HepG2 (cell line): ENCODE measurements at regions not wholly inside any gene's neighbourhood (a gene's known extent, or its start where the extent isn't known, plus 50 kb on each side); places are given as distances from the start of the nearest gene placed in this dataset.

ENCODE experiments used
- CTCF ChIP-seq: sonication (generic); formaldehyde crosslinking; IDR thresholded peaks from 2 replicates; pipeline ENCODE4 v1.5.0; 2020; ENCODE audit warnings: mild to moderate bottlenecking, missing genetic modification reagents, moderate library complexity
- MYC ChIP-seq: sonication (generic); formaldehyde crosslinking; IDR thresholded peaks from 2 replicates; pipeline ENCODE4 v1.9.0; 2021; ENCODE audit warnings: missing genetic modification reagents, borderline replicate concordance
- POLR2AphosphoS5 ChIP-seq: IDR thresholded peaks from 2 replicates; pipeline ENCODE4 v1.6.1; 2012; ENCODE audit warnings: low read depth, low read length
- RFX5 ChIP-seq: IDR thresholded peaks from 2 replicates; pipeline ENCODE4 v1.6.1; 2011; ENCODE audit warnings: low read depth, low read length, improper control_type of control experiment
- TCF12 ChIP-seq, 2 experiments: fragments of 450-650 bp in 1 of 2; sonication (generic) in 1 of 2; formaldehyde crosslinking in 1 of 2; IDR thresholded peaks; 2 replicates each; pipeline versions ENCODE4 v1.6.1 to v1.8.0; 2017 to 2022; ENCODE audit warnings: antibody characterized with exemption in 1 of 2, mild to moderate bottlenecking in 1 of 2, missing genetic modification reagents in 1 of 2, moderate library complexity in 1 of 2
- TEAD2 ChIP-seq: sonication (generic); formaldehyde crosslinking; IDR thresholded peaks from 2 replicates; pipeline ENCODE4 v1.9.0; 2021; ENCODE audit warnings: missing genetic modification reagents
- ZBTB37 ChIP-seq: sonication (generic); formaldehyde crosslinking; IDR thresholded peaks from 2 replicates; pipeline ENCODE4 v1.4.0; 2020; ENCODE audit warnings: mild to moderate bottlenecking, missing genetic modification reagents
- ZKSCAN8 ChIP-seq: IDR thresholded peaks from 2 replicates; pipeline ENCODE4 v1.6.1; 2016; ENCODE audit warnings: borderline replicate concordance, missing genetic modification reagents, missing compliant biosample characterization
- ZNF232 ChIP-seq: sonication (generic); formaldehyde crosslinking; IDR thresholded peaks from 2 replicates; pipeline ENCODE4 v1.4.0; 2020; ENCODE audit warnings: missing genetic modification reagents, borderline replicate concordance
- ZNF274 ChIP-seq: sonication (generic); formaldehyde crosslinking; IDR thresholded peaks from 2 replicates; pipeline ENCODE4 v1.5.1; 2020; ENCODE audit warnings: mild to moderate bottlenecking, missing genetic modification reagents
- ZNF615 ChIP-seq: sonication (generic); formaldehyde crosslinking; IDR thresholded peaks from 2 replicates; pipeline ENCODE4 v1.5.0; 2020; ENCODE audit warnings: mild to moderate bottlenecking, missing genetic modification reagents, borderline replicate concordance

- TF ChIP-seq TEAD2 (no peak), MYC (CRISPR knock-in tag) (no peak), POLR2AphosphoS5 (no peak), ZBTB37 (no peak), ZNF615 (CRISPR knock-in tag) (no peak), CTCF (no peak), ZKSCAN8 (CRISPR knock-in tag) (no peak), TCF12 (IDR thresholded peaks at IDR 0.05) (no peak), TCF12 (CRISPR knock-in tag; IDR thresholded peaks at IDR 0.05) (no peak), ZNF232 (CRISPR knock-in tag) (no peak), ZNF274 (CRISPR knock-in tag) (no peak), RFX5 (no peak)
Observed at GRCh38 chr2:142675398-142675797, 202.1 kb upstream of the KYNU start.
